GM21447 (cell line): ENCODE measurements at regions not wholly inside any gene's neighbourhood (a gene's known extent, or its start where the extent isn't known, plus 50 kb on each side); places are given as distances from the start of the nearest gene placed in this dataset.
A peak's percentile ranks its signal among the peaks of the same experiment; 100 is the strongest.

Experiments
- ATAC-seq: cut with Tn5 transposase; IDR thresholded peaks from one replicate; pipeline ENCODE4 v1.9.1; 2021; ENCODE audit not compliant: unreplicated experiment

DNA sequence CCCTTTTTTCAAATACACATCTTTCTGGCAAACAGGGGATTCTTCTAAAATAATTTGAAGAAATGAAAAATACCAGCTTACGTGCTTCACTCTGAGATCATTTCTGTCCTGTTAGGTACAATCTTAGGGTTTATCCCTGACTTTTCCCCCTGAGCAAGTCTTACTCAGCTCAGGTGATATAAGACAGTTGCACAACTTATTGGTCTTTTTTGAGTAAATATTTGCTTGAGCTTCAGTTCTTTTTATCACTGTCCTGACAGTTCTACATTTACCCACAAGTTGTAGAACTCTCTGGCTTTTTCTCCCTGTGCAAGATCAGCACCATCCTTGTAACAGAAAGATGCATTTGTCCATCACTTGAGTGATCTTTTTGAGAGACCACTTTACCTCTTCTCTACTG lies 84.9 kb downstream of the MID1IP1 start:
- ATAC-seq = no peak

DNA sequence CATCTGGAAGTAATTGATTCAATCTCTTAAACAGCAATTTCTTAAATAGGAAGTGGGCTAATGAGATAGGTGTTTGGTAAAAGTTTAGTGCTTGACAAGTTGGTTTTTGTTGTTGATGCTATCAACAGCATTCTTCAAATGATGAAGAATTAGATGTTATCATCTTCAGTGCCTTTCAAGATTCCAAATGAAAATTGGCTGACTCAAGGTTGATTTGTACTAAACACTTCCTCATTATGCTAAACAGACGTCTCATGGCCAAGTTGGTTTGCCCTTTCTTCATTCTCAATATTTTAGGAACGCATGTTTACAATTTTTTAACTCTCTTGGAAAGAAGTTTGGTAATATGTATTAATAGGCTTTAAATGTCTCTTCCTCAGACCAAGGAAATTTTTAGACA lies 86.0 kb downstream of the MID1IP1 start:
- ATAC-seq = no peak

DNA sequence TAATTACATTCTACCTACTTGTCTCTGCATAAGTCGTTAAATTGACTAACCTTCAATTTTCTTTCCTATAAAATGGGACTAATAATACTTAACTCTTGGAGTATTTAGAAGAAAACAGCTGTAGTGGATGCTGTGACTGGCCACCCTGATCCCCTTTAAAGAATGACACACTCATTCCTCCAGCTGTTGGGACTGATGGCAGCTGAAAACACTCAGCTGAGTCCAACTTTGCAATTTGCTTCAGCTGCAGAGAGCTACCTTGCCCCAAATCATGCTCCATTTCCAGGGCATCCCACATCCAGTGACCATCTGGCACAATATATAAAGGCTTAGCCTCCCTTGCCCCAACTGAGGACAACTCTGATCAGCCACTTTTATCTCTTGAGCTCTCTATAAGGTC lies 89.1 kb downstream of the MID1IP1 start:
- ATAC-seq = no peak

DNA sequence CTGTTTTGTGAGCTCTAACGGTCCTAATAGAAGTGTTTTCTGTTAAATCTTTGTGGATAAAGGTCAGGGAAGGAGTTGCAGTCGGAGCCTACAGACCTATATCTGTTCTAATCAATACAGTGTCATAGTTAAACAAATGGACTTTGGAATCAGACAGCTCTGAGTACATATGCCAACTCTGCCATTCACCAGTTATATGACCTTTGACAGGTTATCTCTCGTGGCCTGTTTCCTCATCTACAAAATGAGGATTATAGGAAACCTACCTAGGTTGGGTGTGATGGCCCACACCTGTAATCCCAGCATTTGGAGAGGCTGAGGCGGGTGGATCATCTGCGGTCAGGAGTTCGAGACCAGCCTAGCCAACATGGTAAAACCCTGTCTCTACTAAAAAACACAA lies 89.7 kb downstream of the MID1IP1 start:
- ATAC-seq = no peak

DNA sequence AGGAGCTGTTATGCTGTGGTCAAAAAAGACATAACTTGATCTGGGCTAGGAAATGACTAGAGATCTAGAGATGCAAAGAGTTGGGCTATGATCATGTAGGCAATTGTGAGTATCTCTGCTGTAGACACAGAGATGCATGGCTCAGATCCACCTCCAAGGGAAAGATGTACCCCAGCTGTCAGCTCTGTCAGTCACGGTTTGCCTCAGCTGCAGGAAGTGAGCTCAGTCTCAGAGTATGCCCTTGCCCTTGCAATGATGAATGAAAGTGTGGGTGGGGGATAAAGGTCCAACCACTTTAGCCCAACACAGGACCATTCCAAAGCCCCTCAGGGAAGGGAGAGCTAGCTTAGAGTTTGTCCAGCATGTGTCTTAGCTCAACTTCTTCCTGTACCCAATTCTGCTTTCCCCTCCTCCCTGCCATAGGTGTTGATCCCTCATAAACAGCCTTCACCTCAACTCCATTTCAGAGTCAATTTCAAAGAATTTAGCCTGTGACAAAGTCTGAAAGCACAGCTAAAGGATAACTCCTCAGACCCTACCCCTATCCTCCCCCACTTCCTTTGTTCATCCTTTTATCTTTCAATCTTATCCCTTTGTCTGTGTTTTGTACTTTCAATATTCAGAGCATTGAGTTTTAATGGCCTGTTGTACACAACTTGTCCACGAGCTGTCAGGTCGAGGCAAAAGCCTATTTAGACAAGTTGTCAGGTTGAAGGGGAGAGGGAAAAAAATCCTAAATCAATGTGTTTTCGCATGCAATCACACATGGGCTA lies 90.6 kb downstream of the MID1IP1 start:
- ATAC-seq = peak; percentile 96

DNA sequence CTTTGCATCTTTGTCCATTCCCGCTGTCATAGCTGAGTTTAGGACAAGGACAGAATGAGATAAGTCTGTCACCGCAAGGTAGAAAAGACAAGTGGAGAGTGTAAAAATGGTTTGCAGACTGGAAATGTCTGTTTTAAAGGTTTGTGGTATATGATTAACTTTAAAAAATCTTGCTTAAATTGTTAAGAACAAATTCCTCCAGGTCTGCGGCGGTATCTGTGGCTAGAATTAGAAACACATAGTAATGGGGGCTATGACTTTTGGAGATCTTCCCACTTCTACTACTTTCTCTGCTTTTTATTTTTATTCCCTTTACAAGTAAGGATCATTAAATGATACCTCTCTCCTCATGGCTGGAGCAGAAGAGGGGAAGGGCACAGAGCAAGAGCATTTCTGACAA lies 92.2 kb downstream of the MID1IP1 start:
- ATAC-seq = no peak

DNA sequence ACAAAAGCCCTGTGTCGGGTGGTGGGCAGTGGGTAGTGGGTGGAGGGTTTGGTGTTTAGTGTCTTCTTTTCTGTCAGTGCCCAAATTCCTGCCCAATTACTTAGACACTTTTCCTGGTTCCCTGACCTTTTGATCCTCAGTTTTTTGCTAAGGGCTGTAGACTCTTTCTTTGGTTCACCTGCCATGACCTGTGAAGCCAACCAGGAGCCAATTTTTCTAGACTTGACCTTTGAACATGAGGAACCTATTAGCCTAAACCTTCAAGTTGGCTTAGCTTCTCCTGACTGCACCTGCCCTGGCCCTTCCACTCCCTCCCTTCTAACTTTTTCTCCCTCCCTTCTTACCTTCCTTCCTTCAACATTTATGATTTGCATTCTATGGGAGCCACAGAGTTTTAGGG lies 94.5 kb downstream of the MID1IP1 start:
- no peak for ATAC-seq

DNA sequence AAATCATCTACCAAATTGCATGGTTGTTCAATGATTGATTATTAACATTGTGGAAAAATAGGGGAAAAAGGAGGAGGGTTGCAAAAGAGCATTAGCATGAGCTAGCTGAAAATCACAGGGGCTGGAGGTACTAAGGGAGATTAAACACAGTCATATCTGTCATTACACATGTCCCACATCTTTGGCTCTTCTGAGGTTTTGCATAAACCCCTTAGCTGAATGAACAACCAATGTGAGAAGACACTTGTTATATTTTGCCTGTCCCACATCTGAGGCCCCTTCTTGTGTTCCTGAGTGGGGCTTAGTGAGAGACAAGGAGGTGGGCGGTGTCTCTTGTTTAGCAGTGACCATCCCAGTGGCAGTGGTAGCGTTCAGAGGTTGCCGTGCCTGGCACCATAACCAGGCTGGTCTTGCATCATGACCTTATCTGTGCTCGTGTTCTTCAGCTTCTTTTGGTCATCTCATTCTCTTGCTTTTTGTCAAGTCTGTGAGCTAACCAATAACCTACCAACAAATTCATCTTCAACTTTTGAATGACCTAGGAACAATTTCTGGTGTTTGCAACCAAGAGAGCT lies 95.6 kb downstream of the MID1IP1 start:
- ATAC-seq = peak; percentile 63

DNA sequence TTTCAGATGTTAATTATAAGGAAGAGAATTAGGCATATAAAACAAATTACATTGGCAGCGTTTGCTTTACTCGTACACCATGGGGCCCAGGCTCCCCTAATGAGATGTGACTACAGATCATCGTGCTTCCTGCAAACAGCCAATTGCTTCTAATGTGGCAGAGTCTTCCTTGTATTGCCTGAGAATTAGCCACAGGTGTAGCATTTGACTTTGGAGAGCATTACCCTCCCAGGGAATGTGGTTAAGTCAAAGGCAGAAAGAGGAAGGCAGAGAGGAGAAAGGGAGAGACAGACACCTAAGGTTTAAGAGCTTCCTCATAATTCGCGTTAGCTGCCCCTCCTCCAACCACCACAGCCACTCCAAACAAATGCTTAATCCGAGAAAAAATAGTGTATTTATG lies 97.0 kb downstream of the MID1IP1 start:
- no peak for ATAC-seq

DNA sequence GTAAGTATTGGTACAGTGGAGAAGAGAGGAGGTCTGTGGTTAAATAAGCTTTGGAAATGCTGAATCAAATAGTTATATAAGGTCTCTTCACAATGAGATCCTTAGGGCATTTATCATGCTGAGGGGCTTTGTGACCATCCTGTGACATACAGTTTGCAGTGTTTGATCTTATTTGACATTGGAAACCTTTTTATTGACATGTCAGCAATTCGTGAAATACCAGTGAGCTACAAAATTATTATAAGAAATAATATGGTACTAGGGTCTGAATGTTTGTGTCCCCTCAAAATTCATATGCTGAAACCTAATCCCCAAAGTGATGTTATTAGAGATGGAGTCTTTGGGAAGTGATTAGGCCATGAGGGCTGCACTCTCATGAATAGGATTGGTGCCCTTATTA lies 98.4 kb downstream of the MID1IP1 start:
- no peak for ATAC-seq

DNA sequence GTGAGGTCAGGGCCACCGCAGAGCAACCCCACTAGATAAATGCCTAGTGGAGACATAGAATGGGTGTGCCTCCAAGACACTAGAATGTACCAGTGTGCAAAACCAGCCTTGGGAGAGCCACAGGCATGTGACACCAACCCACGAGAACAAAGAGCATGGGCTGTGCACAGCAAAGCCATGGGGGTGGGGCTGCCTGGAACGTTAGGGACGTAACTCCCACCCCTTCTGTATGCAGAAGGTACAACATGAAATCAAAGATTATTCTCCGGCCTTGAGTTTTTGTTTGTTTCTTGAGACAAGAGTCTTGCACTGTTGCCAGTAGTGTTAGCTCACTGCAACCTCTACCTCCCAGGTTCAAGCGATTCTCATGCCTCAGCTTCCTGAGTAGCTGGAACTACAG lies 99.5 kb downstream of the MID1IP1 start:
- ATAC-seq = no peak

DNA sequence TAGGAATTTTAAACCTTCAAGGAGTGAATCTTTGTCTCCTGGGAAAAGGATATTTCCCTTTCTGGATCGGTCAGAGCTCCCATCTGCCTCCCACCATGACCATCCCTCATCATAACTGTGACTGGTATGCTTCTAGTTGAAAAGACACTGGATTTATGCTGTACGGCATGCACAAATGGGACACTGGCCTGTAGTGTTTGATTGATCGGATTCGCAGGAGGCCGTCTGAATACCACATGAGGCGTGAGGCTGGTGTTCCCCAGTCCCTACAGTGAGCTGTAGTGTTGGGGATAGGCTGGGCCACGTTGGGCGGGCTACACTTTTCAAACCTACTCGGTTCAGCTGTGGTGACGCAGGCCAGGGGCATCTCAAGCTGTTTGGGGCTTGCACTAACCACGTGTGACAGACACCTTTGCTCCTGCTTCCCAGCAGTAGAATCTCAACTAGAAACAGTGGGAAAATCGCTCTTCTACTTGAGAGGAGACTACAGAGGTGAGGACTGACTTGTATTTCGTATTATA lies 101.8 kb downstream of the MID1IP1 start:
- ATAC-seq = no peak

DNA sequence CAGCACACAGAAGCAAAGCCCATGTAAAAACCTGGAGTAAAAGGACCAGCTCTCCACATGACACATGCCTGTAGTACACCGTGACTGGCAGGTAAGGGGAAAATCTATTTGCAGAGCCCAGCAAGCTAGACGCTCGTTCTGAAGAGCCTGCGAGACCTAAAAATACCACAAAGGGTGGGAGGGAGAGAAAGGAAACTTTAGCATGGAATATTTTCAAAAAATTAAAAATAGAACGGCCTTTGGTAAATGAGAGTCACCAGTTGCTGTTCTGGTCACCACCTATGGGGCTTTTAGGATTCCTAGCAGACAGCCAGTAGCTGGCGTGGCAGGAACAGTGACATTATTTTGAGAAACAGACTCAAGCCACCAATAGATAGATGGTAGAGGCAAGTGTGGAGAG lies 115.5 kb downstream of the MID1IP1 start:
- no peak for ATAC-seq

DNA sequence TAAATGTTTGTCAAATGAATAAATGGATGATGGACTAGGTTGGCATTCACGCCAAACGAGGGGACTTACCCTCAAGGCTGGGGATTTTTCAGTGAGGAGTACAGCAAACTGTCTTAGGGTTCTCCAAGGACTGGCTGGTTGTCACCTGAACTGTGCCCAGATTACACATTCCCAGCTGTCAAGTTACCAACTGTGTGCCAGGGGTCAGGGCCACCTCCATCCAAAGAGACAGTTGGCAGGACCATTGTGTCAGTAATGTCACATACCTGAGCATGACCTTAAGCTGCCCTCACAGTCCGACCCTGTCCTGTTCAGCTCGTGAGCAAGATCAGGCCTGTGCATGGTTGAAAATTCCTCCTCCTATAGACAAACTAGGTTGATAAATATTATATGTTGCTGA lies 116.7 kb downstream of the MID1IP1 start:
- no peak for ATAC-seq

DNA sequence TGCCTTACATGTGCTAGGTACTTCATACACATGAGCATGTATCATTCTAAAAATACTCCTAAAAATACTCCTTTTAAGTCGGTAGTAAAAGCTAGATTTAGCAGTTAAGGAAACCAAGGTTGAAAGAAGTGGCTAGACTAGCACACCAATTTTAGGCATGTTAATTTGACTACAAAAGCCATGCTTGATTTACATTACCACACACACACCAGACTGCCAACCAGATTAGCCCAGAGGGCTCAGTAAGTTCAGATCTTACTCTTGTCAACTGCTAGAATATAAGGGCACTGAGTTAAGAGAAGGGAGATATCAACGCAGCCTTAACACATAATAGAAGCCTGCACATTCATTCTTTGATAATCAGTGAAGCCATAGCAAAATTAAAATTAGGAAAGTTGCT lies 117.9 kb downstream of the MID1IP1 start:
- ATAC-seq = peak; percentile 57

DNA sequence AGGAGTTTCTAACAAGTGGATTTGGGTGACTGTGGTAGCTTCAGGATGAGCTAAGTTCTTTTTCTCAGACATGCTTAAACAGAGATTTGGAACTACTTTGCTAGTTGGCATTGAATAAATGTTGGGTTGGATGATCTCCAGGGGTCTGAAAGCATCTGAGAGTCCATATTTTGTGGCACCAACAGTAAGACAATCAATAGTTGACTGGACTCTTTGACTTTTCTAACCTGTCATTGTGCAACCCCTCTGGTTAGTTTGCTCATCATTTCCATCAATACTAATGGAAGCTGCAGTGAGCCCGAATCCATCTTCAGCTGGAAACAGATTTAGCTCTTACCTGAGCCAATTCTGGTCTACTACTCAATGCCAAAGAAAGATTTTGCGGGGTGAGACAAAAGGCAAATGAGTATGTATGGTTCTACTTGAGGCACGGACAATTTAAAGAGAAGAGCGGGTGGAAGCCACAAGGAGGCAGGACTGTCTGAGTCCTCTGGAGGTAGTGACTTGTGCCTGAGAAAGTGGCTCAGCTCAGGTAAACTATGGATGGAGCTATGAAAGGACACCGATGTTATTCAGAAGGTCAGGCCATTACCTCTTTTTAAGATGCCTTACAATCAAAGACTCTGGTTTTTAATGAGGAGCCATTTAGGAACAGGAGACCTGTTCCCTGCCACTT lies 118.7 kb downstream of the MID1IP1 start:
- no peak for ATAC-seq

DNA sequence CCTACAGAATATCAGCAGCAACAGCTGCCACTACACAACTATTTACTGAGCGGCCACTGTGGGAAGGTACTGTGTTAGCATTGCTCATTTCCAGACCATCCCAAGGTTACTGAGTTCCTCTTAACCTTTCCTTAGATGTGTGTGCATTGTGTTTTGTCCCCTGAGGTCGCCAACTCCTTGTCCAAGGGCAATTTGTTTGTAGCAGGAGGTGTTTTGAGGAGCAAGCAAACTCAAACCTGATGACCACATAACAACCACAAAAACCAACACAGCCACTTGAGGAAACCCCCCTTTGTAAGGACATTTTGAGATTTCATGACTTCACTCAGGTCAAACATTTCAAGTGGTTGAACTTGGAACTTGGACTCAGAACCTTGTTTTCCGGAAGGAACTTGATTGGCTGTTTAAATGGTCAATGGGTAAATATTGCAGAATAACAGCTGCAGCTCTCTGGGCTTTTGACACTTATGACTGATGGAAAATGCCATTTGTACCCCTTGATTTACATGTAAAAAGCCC lies 122.3 kb downstream of the MID1IP1 start:
- no peak for ATAC-seq

DNA sequence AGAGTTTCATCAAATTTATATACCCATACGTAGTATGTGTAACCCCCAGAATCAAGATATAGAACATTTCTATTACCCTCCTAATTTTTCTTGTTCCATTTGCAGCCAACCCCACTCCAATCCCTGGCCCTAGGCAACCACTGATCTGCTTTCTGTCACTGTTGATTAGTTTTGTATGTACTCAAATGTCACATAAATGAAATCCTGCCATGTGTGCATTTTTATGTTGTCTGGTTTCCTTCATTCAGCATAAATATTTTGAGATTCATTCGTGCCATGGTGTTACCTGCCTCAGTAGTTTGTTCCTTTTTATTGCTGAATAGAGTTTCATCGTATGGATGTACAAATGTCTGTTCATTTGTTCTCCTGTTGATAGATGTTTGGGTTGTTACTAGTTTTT lies 126.3 kb downstream of the MID1IP1 start:
- no peak for ATAC-seq

DNA sequence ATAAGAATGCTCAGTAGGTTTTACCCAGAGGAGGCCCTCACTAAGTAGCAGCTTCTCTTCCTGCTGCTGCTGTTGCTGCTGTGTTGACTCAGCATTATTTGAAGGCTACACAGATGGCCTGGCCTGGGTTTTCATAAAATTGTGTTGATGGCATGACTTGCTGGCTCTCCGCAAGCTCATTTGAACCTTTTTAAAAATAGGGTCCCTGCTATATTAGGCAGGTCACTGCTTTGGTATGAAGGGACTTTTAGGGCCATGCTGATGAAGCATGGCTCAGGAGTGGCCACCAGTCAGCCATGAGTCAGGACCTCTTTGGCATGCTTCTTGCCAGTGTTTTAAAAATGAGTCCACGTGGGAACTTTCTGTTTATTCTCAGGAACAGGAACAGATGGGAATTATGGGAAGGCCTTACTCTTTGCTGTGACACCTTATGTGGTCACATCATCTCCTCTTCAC lies 128.7 kb downstream of the MID1IP1 start:
- ATAC-seq = no peak

DNA sequence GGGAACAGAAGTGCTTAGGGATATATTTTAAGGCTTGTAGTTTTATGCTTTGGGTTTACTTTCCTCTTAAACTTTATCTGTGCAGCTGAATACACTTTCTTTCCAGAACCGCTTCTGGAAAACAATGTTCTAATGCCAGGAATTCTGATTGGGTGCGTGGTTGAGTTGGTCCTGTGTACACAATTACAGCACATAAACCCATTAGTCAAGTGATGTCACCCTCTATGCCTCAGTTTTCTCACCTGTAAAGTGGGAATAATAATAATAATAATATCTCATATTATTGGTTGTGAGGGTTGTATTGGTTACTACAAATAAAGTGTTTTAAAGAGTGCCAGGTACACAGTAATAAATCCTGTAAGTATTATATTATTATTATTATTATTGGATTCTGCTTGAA lies 129.2 kb downstream of the MID1IP1 start:
- ATAC-seq = no peak

DNA sequence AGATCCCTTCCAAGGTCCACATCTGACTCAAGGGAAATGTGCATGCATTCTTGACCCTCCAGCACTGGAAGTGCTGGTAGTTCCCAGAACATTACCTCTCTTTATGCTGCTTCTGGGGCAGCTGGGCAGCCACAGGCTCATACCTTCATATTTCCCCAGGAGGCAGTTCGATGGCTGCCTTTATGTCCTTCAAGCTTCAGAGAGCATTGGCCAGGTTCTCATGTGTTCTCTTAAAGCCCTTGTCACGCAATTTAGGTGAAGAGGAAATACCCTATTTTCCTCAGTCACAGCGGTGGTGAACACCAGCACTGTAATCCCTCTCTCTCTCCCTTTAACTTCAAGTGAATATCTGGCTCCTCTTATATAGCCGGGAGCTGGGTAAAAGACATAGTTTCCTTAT lies 134.3 kb downstream of the MID1IP1 start:
- ATAC-seq = no peak

DNA sequence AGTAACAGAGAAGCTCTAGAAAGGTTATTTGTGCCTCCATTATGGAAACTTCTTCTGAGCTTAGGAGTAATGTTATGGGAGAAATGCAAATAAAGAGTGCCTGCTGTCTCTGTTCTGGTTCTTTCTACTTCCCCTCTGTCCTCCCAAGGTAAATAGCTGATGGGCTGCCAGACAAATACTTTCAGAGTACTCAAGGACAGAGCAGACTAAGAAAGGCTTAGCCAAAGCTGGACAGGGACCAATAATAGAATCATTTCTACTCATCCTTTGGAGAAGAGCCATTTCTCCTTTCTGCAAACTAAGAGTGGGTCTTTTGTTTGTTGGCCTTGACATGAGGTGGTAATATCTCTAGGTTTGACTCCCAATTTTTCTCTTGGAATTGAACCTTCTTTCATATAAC lies 136.1 kb downstream of the MID1IP1 start:
- no peak for ATAC-seq
